ENCODE measurements at regions not wholly inside any gene's neighbourhood (a gene's known extent, or its start where the extent isn't known, plus 50 kb on each side); places are given as distances from the start of the nearest gene placed in this dataset.
"Not testable (repeated sequence)": the region's sequence is repeated elsewhere in the genome, so short reads cannot be mapped to it uniquely, and the experiment has no call there.

DNA sequence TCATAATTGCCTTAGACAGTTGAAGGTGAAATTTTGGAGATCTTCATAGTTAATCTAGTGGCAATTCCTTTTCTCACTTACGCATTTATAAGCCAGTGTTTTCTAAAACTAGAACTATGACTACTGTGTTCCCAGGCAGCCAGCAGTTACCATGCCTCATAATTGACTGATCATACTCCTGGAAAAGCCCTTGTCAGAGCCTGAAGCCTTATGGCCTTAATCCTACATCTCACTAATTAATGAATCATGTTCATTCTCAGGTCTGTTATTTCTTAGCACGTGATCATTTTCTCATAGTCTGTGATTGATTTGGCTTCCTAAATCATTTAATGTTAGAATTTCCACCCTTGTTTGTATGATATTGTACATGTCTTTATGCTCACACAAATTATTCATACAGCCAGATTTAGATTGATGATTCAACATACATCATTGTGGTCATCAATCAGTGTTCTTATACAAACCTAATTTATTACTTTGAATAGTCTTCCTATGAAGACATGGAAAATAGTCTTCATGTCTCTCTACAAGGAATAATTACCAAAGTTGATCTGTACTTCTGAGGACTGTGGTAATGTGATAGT, 132.6 kb upstream of the ASCC3 start:
- no peak for DNase-seq (ENCODE audit: low read depth)

- DNase-seq (ENCODE audit: low read depth) = no peak
Measured at GRCh38 chr6:101015541-101015940, 134.4 kb upstream of the ASCC3 start.

GRCh38 chr6:101016163-101016562, 135.0 kb upstream of the ASCC3 start:
- DNase-seq (ENCODE audit: low read depth) = no peak

DNA sequence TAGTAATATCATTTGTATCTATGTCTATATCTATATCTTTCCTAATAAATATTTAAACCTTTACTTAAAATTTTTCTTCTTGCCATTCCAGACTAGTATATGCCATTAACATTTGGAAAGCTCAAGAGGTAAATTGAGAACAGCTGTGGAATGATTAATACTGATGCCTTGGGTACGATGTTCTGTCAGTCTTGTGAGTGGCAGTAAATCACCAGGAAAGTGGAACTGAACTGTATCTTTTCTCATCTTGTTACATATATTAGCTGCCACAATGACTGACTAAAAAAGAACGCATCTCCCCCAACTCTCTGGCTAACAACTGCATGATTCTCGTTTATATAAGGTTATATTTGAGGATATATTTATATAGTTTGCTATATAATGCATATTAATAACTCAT, 137.0 kb upstream of the ASCC3 start:
- no peak for DNase-seq (ENCODE audit: low read depth)

DNA sequence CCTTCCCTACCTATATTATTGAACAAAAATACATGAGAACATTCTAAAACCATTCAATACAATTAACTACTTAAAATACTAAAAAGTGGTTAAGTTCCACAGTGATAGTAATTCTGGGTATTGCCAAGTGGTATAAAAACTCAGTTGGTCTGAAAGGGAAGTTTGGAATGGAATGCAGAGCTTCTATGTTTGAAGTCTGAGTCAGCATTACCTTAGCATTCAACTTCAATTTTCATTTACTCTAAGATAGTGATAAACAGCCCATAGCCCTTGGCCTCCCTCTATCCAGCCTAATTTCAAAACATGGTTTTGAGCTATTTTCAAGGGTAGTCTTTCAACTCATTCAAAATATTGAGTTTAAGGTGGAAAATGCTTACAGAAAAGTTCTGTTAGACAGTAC, 140.4 kb upstream of the ASCC3 start:
- no peak for DNase-seq (ENCODE audit: low read depth)

DNA sequence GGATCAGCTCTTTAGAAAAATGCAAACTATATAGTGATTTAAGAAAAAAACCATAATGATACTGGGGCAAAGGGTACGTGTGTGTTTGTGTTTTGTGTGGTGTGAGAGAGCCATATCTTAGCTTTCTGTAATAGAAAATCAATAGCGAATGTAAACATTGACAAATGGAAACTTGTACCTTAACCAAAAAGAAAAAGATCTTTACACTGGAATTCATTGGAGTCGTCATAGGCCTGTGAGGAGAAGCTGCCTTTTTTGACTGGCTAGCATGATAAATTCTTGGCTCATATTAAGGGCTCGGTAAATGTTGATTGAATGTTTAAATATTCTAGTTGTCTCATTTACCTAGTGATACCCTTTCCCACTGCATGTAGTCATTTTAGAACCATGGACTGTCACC, 161.8 kb upstream of the ASCC3 start:
- no peak for DNase-seq (ENCODE audit: low read depth)

- no peak for DNase-seq (ENCODE audit: low read depth)
Measured at GRCh38 chr6:101058296-101058695, 177.2 kb upstream of the ASCC3 start.

GRCh38 chr6:101066481-101066880, 185.4 kb upstream of the ASCC3 start:
- no peak for DNase-seq (ENCODE audit: low read depth)

- DNase-seq (ENCODE audit: low read depth) = peak; percentile 23
Measured at GRCh38 chr6:101069191-101069795, 188.2 kb upstream of the ASCC3 start.

- DNase-seq (ENCODE audit: low read depth) = no peak
Measured at GRCh38 chr6:101070044-101070608, 189.0 kb upstream of the ASCC3 start.

DNA sequence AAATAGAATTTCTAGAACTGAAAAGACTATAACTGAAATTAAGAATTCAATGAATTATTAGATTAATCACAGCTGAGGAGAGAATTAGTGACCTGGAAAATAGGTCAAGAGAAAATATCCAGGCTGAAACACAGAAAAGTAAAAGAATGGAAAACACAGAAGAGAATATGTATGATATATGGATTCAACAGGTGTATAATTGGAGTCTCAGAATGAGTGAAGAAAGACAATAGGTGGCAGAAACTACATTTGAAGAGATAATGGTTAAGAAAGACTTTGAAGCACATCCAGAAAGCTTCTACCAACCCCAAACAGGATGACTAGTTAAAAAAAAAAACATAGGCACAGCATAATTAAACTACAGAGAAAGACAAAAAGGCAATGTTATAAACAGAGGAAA, 196.2 kb upstream of the ASCC3 start:
- no peak for DNase-seq (ENCODE audit: low read depth)

GRCh38 chr6:101079696-101080270, 198.7 kb upstream of the ASCC3 start:
- DNase-seq (ENCODE audit: low read depth) = no peak

DNA sequence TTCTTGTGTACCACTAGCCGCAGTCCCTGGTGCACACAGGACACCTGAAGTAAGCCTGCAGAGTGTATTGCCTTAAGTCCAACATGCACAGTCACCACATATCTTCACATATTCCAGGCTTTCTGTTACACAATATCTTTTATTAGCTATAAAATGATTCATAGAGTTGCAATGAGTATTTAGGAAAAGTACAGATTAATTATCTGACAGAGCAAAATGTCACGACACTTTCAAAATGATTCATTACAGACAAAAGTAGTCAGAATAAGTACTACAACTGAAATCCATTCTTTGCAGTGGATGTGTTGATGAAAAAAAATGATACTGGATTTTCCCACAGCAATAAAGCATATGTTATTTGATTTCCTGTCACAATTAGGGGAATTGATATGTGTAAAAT, 199.5 kb upstream of the ASCC3 start:
- peak; percentile 69 for DNase-seq (ENCODE audit: low read depth)

DNA sequence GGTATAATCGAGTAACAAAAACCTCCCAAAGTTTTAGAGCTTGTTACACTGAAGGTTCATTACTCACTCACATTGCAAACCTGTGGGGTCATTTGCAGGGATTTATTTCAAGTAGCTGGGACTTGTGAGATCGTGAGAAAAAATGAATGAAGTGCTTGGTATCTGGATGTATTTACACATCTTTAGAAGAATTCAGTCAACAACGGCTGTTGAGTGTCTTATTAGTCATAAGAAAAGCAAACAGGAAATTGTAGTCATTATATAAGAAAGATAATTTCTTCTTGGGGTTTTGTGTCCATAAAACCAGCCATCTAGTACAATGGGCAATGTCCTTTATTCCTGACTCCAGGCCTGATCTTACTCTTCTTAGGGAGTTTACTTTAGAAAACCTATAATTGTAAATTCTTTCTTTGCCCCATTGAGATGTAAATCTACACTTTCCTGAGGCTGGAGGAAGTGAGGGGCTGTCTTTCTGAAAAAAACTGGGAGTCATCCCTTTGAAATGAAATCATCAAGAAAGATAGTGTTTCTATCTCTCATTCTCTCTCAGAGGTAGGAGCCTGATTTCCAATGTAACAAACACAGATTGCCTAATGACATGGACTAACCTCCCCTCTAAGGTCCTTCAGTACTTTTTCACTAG, 202.5 kb upstream of the ASCC3 start:
- DNase-seq (ENCODE audit: low read depth) = peak; percentile 89

- DNase-seq (ENCODE audit: low read depth) = peak; percentile 8
Measured at GRCh38 chr6:101085327-101085726, 204.2 kb upstream of the ASCC3 start.

DNA sequence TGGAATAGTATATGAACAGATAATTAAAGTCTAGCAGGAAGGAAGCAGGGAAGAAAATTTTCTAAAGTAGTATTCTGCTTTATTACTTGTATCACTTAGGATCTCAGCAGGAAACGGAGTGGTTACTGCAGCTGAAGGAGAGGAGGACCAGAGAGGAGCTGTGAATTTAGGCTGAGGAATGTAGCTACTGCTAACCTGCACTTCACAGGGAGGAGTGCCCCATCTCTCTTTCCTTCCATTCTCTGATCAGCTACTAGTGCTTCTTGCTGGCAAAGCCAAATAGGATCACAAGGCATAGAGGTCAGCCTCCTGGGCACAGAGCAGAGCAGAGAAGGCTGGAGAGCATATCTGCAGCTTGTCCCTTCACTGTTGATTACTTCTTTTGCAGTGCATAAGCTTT, 205.3 kb upstream of the ASCC3 start:
- DNase-seq (ENCODE audit: low read depth) = no peak

DNA sequence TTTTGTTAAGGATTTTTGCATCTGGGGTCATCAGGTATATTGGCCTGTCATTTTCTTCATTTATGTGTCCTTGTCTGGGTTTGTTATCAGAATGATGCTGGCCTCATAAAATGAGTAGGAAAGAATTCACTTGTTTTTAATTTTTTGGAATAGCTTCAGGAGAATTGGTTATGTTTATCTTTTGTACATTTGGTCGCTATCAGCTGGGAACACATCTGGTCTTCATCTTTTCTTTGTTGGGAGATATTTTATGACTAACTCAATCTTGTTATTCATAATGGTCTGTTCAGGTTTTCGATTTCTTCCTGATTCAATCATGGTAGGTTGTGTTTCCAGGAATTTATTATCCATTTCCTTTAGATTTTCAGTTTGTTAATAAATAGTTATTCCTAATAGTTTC, 207.5 kb upstream of the ASCC3 start:
- no peak for DNase-seq (ENCODE audit: low read depth)

GRCh38 chr6:101089640-101090039, 208.5 kb upstream of the ASCC3 start:
- no peak for DNase-seq (ENCODE audit: low read depth)

- peak; percentile 12 for DNase-seq (ENCODE audit: low read depth)
Measured at GRCh38 chr6:101090281-101090680, 209.2 kb upstream of the ASCC3 start.

- DNase-seq (ENCODE audit: low read depth) = not testable (repeated sequence)
Measured at GRCh38 chr6:101098605-101099004, 217.5 kb upstream of the ASCC3 start.

DNA sequence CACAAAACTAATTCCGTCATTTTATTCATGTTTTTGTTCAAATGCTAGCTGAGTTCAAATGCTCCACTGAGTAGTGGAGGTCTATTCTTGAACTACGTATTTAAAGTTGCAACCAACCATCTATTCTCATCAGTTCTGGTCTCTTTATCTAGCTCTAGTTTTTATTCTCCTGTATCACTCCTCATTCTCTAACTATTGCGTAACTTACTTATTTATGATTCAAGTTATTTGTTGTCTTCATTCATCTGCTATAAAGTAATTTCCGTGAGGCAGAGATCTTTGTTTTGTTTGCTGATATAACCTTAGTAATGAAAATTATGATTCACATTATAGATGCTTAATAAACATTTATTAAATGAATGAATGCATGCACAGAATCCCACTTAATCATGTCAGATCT, 221.6 kb upstream of the ASCC3 start:
- no peak for DNase-seq (ENCODE audit: low read depth)

- DNase-seq (ENCODE audit: low read depth) = no peak
Measured at GRCh38 chr6:101108286-101108685, 227.2 kb upstream of the ASCC3 start.

DNA sequence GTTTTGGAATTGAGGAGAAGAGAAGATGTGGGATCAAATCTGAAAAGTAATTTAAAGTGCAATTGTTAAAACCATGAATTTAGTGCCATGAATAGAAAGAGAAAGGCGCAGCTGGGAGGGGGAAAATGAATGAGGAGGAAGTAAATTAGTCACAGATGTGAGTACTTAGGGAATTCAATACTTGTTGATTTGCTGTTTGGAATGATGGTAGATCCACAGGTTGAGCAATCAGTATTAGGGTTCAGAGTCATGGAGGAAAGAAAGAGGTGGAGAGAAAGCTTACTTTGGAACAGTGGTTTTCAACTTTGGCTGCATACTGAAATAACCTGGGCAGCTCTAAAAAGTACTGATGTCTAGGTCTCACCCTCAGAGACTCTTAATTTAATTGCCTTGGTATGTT, 229.7 kb upstream of the ASCC3 start:
- DNase-seq (ENCODE audit: low read depth) = no peak

Measured in ELR (cell line).